ENCODE measurements at regions not wholly inside any gene's neighbourhood (a gene's known extent, or its start where the extent isn't known, plus 50 kb on each side); places are given as distances from the start of the nearest gene placed in this dataset.

DNA sequence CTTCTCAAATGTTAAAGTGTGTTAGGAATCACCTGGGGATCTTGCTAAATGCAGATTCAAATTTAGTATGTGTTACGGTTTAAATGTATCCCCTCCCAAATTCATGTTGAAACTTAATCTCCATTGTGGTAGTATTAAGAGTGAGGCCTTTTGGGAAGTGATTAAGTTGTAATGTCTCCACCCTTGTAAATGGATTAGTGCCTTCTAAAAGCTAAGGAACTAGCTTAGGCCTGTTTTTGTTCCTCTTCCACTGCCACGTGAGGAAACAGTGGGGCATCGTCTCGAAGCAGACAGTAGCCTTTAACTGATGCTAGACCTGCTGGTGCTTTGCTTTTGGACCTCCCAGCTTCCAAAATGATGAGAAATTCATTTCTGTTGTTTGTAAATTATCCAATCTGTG is 52.3 kb upstream of the SEMA3D start:
- Histone ChIP-seq H3K4me1 (ENCODE audit: insufficient read depth, poor library complexity, severe bottlenecking) (no peaks in the 10 kb centered on the region), H3K27ac (ENCODE audit: poor library complexity, severe bottlenecking) (no peak overlapping the region), H3K27me3 (ENCODE audit: insufficient read depth, poor library complexity, severe bottlenecking) (no peaks in the 10 kb centered on the region), H3K9me3 (ENCODE audit: severe bottlenecking) (no peaks in the 10 kb centered on the region), H3K36me3 (ENCODE audit: low read depth) (no peaks in the 10 kb centered on the region), H3K4me3 (ENCODE audit: severe bottlenecking) (no peak overlapping the region)
- TF ChIP-seq, protein P1, sequence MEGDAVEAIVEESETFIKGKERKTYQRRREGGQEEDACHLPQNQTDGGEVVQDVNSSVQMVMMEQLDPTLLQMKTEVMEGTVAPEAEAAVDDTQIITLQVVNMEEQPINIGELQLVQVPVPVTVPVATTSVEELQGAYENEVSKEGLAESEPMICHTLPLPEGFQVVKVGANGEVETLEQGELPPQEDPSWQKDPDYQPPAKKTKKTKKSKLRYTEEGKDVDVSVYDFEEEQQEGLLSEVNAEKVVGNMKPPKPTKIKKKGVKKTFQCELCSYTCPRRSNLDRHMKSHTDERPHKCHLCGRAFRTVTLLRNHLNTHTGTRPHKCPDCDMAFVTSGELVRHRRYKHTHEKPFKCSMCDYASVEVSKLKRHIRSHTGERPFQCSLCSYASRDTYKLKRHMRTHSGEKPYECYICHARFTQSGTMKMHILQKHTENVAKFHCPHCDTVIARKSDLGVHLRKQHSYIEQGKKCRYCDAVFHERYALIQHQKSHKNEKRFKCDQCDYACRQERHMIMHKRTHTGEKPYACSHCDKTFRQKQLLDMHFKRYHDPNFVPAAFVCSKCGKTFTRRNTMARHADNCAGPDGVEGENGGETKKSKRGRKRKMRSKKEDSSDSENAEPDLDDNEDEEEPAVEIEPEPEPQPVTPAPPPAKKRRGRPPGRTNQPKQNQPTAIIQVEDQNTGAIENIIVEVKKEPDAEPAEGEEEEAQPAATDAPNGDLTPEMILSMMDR (IDR thresholded peaks at IDR 0.05; ENCODE audit: poor library complexity, severe bottlenecking), result no peak
- DNase-seq (ENCODE audit: low spot score), result no peak
- ATAC-seq (ENCODE audit: low read depth), result no peak

DNA sequence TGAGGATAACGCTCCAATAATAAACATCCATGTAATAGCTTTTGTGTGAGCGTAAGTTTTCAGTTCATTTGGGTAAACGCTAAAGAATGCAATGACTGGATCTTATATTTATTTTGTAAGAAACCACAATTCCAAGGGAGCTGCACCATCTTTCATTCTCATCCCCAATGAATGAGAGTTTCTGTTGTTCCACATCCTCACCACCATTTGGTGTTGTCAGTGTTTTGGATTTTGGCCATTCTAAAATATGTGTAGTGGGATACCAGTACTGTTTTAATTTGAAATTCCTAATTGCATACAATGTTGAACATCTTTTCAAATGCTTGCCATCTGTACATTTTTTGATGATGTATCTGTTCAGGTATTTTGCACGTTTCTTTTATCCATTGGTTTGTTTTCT is 50.9 kb upstream of the SEMA3D start:
- Histone ChIP-seq H3K36me3 (ENCODE audit: low read depth) (no peaks in the 10 kb centered on the region), H3K9me3 (ENCODE audit: severe bottlenecking) (no peaks in the 10 kb centered on the region), H3K27me3 (ENCODE audit: insufficient read depth, poor library complexity, severe bottlenecking) (peaks cover 10% of the 10 kb centered on the region), H3K4me3 (ENCODE audit: severe bottlenecking) (no peak overlapping the region), H3K4me1 (ENCODE audit: insufficient read depth, poor library complexity, severe bottlenecking) (no peaks in the 10 kb centered on the region), H3K27ac (ENCODE audit: poor library complexity, severe bottlenecking) (no peak overlapping the region)
- ATAC-seq (ENCODE audit: low read depth), result no peak
- TF ChIP-seq, protein P1 (IDR thresholded peaks at IDR 0.05; ENCODE audit: poor library complexity, severe bottlenecking), result no peak
- no peak for DNase-seq (ENCODE audit: low spot score)

Measured in RWPE2 (cell line).